ENCODE measurements at regions not wholly inside any gene's neighbourhood (a gene's known extent, or its start where the extent isn't known, plus 50 kb on each side); places are given as distances from the start of the nearest gene placed in this dataset.

DNA sequence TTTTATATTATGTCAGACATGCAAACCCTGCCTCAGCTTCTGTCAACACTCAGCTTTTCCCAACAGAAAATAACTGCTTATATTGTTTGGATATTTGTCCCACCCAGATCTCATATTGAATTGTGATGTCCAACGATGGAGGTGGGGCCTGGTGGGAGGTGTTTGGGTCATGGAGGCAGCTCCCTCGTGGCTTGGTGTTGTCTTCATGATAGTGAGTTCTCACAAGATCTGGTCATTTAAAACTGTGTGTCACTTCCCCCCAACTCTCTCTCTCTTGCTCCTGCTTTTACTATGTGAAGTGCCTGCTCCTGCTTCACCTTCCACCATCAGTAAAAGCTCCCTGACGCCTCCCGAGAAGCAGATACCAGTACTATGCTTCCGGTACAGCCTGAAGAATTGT lies 85.8 kb upstream of the KCNMA1 start:
- TF ChIP-seq, protein P1, sequence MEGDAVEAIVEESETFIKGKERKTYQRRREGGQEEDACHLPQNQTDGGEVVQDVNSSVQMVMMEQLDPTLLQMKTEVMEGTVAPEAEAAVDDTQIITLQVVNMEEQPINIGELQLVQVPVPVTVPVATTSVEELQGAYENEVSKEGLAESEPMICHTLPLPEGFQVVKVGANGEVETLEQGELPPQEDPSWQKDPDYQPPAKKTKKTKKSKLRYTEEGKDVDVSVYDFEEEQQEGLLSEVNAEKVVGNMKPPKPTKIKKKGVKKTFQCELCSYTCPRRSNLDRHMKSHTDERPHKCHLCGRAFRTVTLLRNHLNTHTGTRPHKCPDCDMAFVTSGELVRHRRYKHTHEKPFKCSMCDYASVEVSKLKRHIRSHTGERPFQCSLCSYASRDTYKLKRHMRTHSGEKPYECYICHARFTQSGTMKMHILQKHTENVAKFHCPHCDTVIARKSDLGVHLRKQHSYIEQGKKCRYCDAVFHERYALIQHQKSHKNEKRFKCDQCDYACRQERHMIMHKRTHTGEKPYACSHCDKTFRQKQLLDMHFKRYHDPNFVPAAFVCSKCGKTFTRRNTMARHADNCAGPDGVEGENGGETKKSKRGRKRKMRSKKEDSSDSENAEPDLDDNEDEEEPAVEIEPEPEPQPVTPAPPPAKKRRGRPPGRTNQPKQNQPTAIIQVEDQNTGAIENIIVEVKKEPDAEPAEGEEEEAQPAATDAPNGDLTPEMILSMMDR (IDR thresholded peaks at IDR 0.05): no peak

GRCh38 chr10:77721815-77722214 lies 84.2 kb upstream of the KCNMA1 start:
- TF ChIP-seq, protein P1 (IDR thresholded peaks at IDR 0.05): no peak

DNA sequence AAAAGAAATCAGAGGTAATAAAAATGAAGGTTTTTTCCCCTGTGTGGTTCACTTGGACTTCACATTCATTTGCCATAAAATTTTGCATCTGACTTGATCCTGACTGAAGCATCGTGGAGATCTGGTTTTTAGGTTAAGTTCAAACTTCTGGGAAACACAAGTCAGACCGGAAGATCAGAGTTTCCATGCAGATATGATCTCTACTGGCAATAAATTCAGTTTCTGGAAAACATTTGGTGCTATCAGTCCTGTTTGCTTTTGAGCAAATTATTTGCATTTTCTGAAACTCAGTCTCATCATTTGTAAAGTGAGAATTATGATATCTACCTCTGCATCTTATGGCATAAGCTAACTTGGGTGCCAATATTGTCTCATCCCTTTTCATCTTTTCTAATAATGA lies 81.3 kb upstream of the KCNMA1 start:
- TF ChIP-seq, protein P1 (IDR thresholded peaks at IDR 0.05): no peak

GRCh38 chr10:77717336-77717735 lies 79.7 kb upstream of the KCNMA1 start:
- TF ChIP-seq, protein P1 (IDR thresholded peaks at IDR 0.05): no peak

- TF ChIP-seq, protein P1 (IDR thresholded peaks at IDR 0.05): no peak
Measured at GRCh38 chr10:77716458-77717317, 79.1 kb upstream of the KCNMA1 start.

DNA sequence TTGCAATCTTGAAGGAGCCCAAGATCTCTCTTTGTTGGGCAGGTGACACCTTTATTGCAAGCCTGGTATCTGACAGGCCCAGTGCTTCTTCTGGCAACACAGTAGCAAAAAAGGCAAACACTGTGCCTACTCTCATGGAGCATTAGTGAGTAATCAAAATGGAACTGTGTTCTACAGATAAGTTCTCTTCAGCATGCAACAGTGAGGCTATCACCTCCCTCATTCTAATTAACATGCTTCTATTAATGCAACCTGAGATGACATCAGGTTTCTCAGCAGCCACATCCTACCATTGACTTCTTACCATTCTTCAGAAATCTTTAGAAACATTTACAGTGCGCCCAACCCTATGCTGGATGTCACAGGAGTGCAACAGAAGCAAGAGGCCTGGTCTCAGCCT lies 77.9 kb upstream of the KCNMA1 start:
- TF ChIP-seq, protein P1 (IDR thresholded peaks at IDR 0.05): no peak

DNA sequence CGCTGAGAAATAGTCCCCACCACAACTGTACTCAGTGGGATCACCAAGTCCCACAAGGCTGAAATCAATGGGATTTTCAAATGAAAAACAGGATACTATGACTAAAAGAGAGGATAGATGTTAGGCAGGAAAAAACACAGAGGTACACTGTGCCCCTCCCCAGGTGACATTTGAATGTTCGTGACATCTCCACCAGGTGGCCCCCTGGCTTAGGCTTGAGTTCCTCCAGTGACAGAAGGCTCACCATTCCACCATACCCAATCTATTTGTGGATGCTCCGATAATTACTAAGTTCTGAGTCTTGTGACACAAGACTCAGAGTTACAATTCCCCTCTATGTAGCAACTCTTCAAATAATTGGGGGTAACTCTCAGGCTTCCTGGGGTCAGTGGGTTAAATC lies 77.5 kb upstream of the KCNMA1 start:
- TF ChIP-seq, protein P1 (IDR thresholded peaks at IDR 0.05): peak; percentile 50
